Transverse colon (tissue), 4 donors: ENCODE measurements at regions not wholly inside any gene's neighbourhood (a gene's known extent, or its start where the extent isn't known, plus 50 kb on each side); places are given as distances from the start of the nearest gene placed in this dataset.

Experiments
- POLR2A ChIP-seq: fragments of 450-650 bp; IDR thresholded peaks from one replicate; pipeline ENCODE4 v1.6.1; 2016; ENCODE audit warnings: antibody characterized with exemption, mild to moderate bottlenecking, moderate library complexity
- POLR2AphosphoS5 ChIP-seq, 3 donors: sonication (generic); formaldehyde crosslinking; IDR thresholded peaks; one replicate each; pipeline ENCODE4 v1.6.1; 2016; ENCODE audit warnings: antibody characterized with exemption in 3 of 3
- TF ChIP-seq, protein P1 (sequence below), 5 experiments: fragments of 200-600 bp in 3 of 5; fragments of 450-650 bp in 2 of 5; sonication (generic) in 3 of 5; IDR thresholded peaks; 1 replicate in 2 of 5; 2 replicates in 3 of 5; pipeline ENCODE4 v1.5.1; 2016 to 2017; ENCODE audit warnings: antibody characterized with exemption in 5 of 5, inconsistent platforms in 3 of 5, mild to moderate bottlenecking in 2 of 5, moderate library complexity in 1 of 5

DNA sequence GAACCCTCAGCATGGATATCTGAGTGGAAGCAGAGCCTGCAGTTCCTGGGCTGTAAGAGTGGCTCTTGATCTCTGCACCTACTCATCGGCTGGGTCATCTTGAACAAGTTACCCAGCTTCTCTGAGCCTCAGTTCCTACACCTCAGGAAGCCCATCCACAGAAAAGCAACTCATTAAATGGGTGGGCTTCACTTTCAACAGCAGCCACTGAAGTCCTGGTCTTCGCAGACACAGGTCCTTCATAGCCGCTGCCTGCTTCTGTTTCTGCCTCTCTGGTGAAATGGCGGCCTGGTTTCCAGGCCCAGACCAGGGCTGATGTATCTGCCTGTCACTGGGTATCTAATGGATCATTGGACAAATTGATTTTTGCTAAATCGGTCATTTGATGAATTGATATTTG lies 571.4 kb downstream of the PTPRU start:
- TF ChIP-seq, protein P1, sequence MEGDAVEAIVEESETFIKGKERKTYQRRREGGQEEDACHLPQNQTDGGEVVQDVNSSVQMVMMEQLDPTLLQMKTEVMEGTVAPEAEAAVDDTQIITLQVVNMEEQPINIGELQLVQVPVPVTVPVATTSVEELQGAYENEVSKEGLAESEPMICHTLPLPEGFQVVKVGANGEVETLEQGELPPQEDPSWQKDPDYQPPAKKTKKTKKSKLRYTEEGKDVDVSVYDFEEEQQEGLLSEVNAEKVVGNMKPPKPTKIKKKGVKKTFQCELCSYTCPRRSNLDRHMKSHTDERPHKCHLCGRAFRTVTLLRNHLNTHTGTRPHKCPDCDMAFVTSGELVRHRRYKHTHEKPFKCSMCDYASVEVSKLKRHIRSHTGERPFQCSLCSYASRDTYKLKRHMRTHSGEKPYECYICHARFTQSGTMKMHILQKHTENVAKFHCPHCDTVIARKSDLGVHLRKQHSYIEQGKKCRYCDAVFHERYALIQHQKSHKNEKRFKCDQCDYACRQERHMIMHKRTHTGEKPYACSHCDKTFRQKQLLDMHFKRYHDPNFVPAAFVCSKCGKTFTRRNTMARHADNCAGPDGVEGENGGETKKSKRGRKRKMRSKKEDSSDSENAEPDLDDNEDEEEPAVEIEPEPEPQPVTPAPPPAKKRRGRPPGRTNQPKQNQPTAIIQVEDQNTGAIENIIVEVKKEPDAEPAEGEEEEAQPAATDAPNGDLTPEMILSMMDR (IDR thresholded peaks at IDR 0.05): no peak
- TF ChIP-seq POLR2A (no peak), POLR2AphosphoS5 (IDR thresholded peaks at IDR 0.05) (no peak)
